ENCODE measurements at regions not wholly inside any gene's neighbourhood (a gene's known extent, or its start where the extent isn't known, plus 50 kb on each side); places are given as distances from the start of the nearest gene placed in this dataset.

DNA sequence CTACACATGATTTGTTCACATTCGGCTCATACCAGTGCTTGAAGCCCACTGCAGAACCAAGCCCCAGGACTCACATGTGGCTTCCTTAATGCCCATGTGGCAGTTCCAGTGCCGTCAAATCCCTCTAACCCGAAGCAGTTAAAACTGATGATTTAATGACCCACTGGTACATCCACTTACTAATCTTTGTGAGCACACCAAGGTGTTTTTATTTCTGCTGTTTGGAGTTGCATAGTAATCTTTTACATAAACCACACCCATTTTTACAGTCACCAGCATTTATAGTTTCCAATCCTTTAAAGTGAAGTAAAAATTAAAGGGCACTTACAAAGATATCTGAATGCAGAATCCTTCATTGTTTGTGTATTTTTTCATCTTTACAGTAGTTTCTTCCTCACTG, 232.0 kb downstream of the ANKRD60 start:
- TF ChIP-seq, protein P1, sequence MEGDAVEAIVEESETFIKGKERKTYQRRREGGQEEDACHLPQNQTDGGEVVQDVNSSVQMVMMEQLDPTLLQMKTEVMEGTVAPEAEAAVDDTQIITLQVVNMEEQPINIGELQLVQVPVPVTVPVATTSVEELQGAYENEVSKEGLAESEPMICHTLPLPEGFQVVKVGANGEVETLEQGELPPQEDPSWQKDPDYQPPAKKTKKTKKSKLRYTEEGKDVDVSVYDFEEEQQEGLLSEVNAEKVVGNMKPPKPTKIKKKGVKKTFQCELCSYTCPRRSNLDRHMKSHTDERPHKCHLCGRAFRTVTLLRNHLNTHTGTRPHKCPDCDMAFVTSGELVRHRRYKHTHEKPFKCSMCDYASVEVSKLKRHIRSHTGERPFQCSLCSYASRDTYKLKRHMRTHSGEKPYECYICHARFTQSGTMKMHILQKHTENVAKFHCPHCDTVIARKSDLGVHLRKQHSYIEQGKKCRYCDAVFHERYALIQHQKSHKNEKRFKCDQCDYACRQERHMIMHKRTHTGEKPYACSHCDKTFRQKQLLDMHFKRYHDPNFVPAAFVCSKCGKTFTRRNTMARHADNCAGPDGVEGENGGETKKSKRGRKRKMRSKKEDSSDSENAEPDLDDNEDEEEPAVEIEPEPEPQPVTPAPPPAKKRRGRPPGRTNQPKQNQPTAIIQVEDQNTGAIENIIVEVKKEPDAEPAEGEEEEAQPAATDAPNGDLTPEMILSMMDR (IDR thresholded peaks at IDR 0.05) = no peak
- no peak for TF ChIP-seq POLR2A (IDR thresholded peaks at IDR 0.05)

Data from breast epithelium (tissue), 3 donors.